SK-N-SH treated with all-trans-retinoic acid at 6 μM for 48 hours (cell line): ENCODE measurements at regions not wholly inside any gene's neighbourhood (a gene's known extent, or its start where the extent isn't known, plus 50 kb on each side); places are given as distances from the start of the nearest gene placed in this dataset.

ENCODE experiments used
- ATAC-seq: fragments of 200-7000 bp; cut with Tn5 transposase; 3 replicates; pipeline ENCODE4 v1.9.1; 2020; ENCODE audit warnings: mild to moderate bottlenecking, moderate library complexity
- ARNTL ChIP-seq: fragments of 450-650 bp; formaldehyde crosslinking; IDR thresholded peaks from 2 replicates; pipeline ENCODE4 v1.5.0; 2020; ENCODE audit warnings: low read depth, mild to moderate bottlenecking, moderate library complexity, borderline replicate concordance
- BACH2 ChIP-seq: fragments of 250-450 bp; sonication (Bioruptor Pico); IDR thresholded peaks from 2 replicates; pipeline ENCODE4 v1.9.0; 2021; ENCODE audit warnings: mild to moderate bottlenecking, borderline replicate concordance
- CSDC2 ChIP-seq: fragments of 250-450 bp; sonication (Bioruptor Pico); IDR thresholded peaks from 2 replicates; pipeline ENCODE4 v1.5.0; 2020; ENCODE audit warnings: mild to moderate bottlenecking, moderate library complexity
- GLIS3 ChIP-seq: fragments of 250-450 bp; sonication (Bioruptor Pico); IDR thresholded peaks from 2 replicates; pipeline ENCODE4 v1.5.0; 2020; ENCODE audit warnings: mild to moderate bottlenecking, moderate library complexity
- ISL1 ChIP-seq: fragments of 250-450 bp; sonication (Bioruptor Pico); IDR thresholded peaks from 2 replicates; pipeline ENCODE4 v2.1.2; 2022; ENCODE audit warnings: mild to moderate bottlenecking, moderate library complexity
- OSR1 ChIP-seq: fragments of 250-450 bp; sonication (Bioruptor Pico); IDR thresholded peaks from 2 replicates; pipeline ENCODE4 v1.8.0; 2022; ENCODE audit warnings: moderate library complexity, mild to moderate bottlenecking, inconsistent platforms
- PPARA ChIP-seq: fragments of 250-450 bp; sonication (Bioruptor Pico); IDR thresholded peaks from 2 replicates; pipeline ENCODE4 v1.5.0; 2020; ENCODE audit warnings: mild to moderate bottlenecking, borderline replicate concordance
- RARB ChIP-seq: fragments of 250-450 bp; sonication (Bioruptor Pico); IDR thresholded peaks from 2 replicates; pipeline ENCODE4 v1.8.0; 2021; ENCODE audit warnings: mild to moderate bottlenecking, moderate library complexity
- SNAI2 ChIP-seq: fragments of 250-450 bp; sonication (Bioruptor Pico); IDR thresholded peaks from 2 replicates; pipeline ENCODE4 v1.5.0; 2020; ENCODE audit warnings: mild to moderate bottlenecking, moderate library complexity
- TCF4 ChIP-seq: fragments of 250-450 bp; sonication (Bioruptor Pico); IDR thresholded peaks from 2 replicates; pipeline ENCODE4 v1.8.0; 2021; ENCODE audit warnings: mild to moderate bottlenecking, moderate library complexity, borderline replicate concordance
- TOX ChIP-seq: fragments of 250-450 bp; sonication (Bioruptor Pico); IDR thresholded peaks from 2 replicates; pipeline ENCODE4 v1.8.0; 2021; ENCODE audit warnings: mild to moderate bottlenecking, moderate library complexity, borderline replicate concordance
- TSHZ2 ChIP-seq: fragments of 250-450 bp; sonication (Bioruptor Pico); IDR thresholded peaks from 2 replicates; pipeline ENCODE4 v1.5.0; 2020; ENCODE audit warnings: mild to moderate bottlenecking, moderate library complexity
- ZC3H10 ChIP-seq: fragments of 250-450 bp; sonication (Bioruptor Pico); IDR thresholded peaks from 2 replicates; pipeline ENCODE4 v1.5.1; 2021; ENCODE audit warnings: mild to moderate bottlenecking, moderate library complexity
- ZNF565 ChIP-seq: fragments of 450-650 bp; formaldehyde crosslinking; conservative IDR thresholded peaks from 2 replicates; pipeline ENCODE4 v1.5.0; 2020; ENCODE audit warnings: low read depth, mild to moderate bottlenecking, moderate library complexity
- ZNF8 ChIP-seq: fragments of 450-650 bp; formaldehyde crosslinking; IDR thresholded peaks from 2 replicates; pipeline ENCODE4 v1.5.0; 2020; ENCODE audit warnings: mild to moderate bottlenecking, moderate library complexity
- TF ChIP-seq, protein P1 (sequence below): fragments of 250-450 bp; sonication (Bioruptor Pico); IDR thresholded peaks from 2 replicates; pipeline ENCODE4 v1.8.0; 2021; ENCODE audit warnings: low read depth, mild to moderate bottlenecking, moderate library complexity, borderline replicate concordance
- TF ChIP-seq, protein P2 (sequence below): fragments of 250-450 bp; sonication (Bioruptor Pico); IDR thresholded peaks from 2 replicates; pipeline ENCODE4 v1.5.1; 2021; ENCODE audit warnings: mild to moderate bottlenecking, moderate library complexity
- TF ChIP-seq, protein P3 (sequence below): fragments of 250-450 bp; sonication (Bioruptor Pico); IDR thresholded peaks from 2 replicates; pipeline ENCODE4 v1.8.0; 2020; ENCODE audit warnings: mild to moderate bottlenecking, moderate library complexity, borderline replicate concordance
- TF ChIP-seq, protein P4 (sequence below): fragments of 250-450 bp; sonication (Bioruptor Pico); IDR thresholded peaks from 2 replicates; pipeline ENCODE4 v1.5.1; 2020; ENCODE audit warnings: low read depth, mild to moderate bottlenecking, moderate library complexity

DNA sequence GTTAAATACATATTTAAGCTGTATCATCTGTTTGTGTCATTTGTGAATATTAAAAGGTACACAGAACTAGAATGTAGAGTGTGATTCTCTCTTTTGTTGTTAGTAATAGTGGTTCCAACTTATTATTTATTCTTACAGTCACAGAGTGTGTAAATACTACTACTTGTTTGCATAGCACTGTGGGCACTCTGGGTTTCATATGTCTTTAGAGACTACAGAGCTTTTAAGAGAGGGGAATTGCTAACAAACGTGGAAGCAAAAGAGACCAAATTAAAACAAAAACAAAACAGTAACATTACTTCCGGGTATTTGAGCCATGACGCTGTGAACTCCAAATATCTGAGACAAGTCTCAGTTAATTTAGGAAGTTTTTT is 828.0 kb upstream of the DPPA4 start:
- TF ChIP-seq, protein P1, sequence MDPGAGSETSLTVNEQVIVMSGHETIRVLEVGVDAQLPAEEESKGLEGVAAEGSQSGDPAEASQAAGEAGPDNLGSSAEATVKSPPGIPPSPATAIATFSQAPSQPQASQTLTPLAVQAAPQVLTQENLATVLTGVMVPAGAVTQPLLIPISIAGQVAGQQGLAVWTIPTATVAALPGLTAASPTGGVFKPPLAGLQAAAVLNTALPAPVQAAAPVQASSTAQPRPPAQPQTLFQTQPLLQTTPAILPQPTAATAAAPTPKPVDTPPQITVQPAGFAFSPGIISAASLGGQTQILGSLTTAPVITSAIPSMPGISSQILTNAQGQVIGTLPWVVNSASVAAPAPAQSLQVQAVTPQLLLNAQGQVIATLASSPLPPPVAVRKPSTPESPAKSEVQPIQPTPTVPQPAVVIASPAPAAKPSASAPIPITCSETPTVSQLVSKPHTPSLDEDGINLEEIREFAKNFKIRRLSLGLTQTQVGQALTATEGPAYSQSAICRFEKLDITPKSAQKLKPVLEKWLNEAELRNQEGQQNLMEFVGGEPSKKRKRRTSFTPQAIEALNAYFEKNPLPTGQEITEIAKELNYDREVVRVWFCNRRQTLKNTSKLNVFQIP, result no peak
- TF ChIP-seq SNAI2 (CRISPR knock-in tag) (no peak), ISL1 (CRISPR knock-in tag) (no peak), TCF4 (CRISPR knock-in tag) (no peak), CSDC2 (CRISPR knock-in tag) (no peak), PPARA (CRISPR knock-in tag) (no peak), ARNTL (CRISPR knock-in tag) (no peak)
- TF ChIP-seq, protein P2, sequence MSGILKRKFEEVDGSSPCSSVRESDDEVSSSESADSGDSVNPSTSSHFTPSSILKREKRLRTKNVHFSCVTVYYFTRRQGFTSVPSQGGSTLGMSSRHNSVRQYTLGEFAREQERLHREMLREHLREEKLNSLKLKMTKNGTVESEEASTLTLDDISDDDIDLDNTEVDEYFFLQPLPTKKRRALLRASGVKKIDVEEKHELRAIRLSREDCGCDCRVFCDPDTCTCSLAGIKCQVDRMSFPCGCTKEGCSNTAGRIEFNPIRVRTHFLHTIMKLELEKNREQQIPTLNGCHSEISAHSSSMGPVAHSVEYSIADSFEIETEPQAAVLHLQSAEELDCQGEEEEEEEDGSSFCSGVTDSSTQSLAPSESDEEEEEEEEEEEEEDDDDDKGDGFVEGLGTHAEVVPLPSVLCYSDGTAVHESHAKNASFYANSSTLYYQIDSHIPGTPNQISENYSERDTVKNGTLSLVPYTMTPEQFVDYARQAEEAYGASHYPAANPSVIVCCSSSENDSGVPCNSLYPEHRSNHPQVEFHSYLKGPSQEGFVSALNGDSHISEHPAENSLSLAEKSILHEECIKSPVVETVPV (CRISPR knock-in tag), result no peak
- ATAC-seq, result no peak

DNA sequence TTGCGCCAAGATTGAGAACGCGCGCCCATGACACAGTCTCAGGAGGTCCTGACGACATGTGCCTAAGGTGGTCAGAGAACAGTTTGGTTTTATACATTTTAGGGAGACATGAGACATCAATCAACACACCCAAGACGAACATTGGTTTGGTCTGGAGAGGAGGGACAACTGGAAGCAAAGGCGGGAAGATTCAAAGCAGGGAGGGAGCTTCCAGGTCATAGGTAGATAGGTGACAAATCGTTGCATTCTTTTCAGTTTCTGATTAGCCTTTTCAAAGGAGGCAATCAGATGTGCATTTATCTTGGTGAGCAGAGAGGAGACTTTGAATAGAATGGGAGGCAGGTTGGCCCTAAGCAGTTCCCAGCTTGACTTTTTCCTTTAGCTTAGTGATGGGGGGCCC is 828.4 kb upstream of the DPPA4 start:
- no peak for ATAC-seq
- TF ChIP-seq TOX (no peak), RARB (CRISPR knock-in tag) (no peak), GLIS3 (CRISPR knock-in tag) (no peak), TCF4 (CRISPR knock-in tag) (no peak), CSDC2 (CRISPR knock-in tag) (no peak), ISL1 (CRISPR knock-in tag) (no peak), PPARA (CRISPR knock-in tag) (no peak), TSHZ2 (CRISPR knock-in tag) (no peak), ZNF8 (CRISPR knock-in tag) (no peak), OSR1 (CRISPR knock-in tag) (no peak), ZNF565 (CRISPR knock-in tag) (no peak), BACH2 (CRISPR knock-in tag) (no peak), SNAI2 (CRISPR knock-in tag) (no peak), ZC3H10 (CRISPR knock-in tag) (no peak)
- TF ChIP-seq, protein P1, result no peak
- TF ChIP-seq, protein P3, sequence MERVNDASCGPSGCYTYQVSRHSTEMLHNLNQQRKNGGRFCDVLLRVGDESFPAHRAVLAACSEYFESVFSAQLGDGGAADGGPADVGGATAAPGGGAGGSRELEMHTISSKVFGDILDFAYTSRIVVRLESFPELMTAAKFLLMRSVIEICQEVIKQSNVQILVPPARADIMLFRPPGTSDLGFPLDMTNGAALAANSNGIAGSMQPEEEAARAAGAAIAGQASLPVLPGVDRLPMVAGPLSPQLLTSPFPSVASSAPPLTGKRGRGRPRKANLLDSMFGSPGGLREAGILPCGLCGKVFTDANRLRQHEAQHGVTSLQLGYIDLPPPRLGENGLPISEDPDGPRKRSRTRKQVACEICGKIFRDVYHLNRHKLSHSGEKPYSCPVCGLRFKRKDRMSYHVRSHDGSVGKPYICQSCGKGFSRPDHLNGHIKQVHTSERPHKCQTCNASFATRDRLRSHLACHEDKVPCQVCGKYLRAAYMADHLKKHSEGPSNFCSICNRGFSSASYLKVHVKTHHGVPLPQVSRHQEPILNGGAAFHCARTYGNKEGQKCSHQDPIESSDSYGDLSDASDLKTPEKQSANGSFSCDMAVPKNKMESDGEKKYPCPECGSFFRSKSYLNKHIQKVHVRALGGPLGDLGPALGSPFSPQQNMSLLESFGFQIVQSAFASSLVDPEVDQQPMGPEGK (CRISPR knock-in tag), result no peak
- TF ChIP-seq, protein P4, sequence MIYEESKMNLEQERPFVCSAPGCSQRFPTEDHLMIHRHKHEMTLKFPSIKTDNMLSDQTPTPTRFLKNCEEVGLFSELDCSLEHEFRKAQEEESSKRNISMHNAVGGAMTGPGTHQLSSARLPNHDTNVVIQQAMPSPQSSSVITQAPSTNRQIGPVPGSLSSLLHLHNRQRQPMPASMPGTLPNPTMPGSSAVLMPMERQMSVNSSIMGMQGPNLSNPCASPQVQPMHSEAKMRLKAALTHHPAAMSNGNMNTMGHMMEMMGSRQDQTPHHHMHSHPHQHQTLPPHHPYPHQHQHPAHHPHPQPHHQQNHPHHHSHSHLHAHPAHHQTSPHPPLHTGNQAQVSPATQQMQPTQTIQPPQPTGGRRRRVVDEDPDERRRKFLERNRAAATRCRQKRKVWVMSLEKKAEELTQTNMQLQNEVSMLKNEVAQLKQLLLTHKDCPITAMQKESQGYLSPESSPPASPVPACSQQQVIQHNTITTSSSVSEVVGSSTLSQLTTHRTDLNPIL (CRISPR knock-in tag), result no peak

- TF ChIP-seq ARNTL (CRISPR knock-in tag), result no peak
- TF ChIP-seq, protein P4 (CRISPR knock-in tag), result no peak
- TF ChIP-seq TSHZ2 (CRISPR knock-in tag), result no peak
- TF ChIP-seq, all 23 proteins: peak for 0
- ATAC-seq, result no peak
These were observed 829.4 kb upstream of the DPPA4 start for GRCh38 chr3:110166791-110167190.
